CD4-positive, alpha-beta T cell (primary cell): ENCODE measurements at regions not wholly inside any gene's neighbourhood (a gene's known extent, or its start where the extent isn't known, plus 50 kb on each side); places are given as distances from the start of the nearest gene placed in this dataset.

Source experiments
- ATAC-seq: fragments of 200-7000 bp; cut with Tn5 transposase; one replicate; pipeline ENCODE4 v1.10.0; 2022; ENCODE audit warnings: mild to moderate bottlenecking; ENCODE audit not compliant: poor library complexity
- CTCF ChIA-PET: fragments of 350-600 bp; sonication (Branson Sonifier 250); formaldehyde crosslinking; loops from one replicate; lab custom pipeline; 2021; ENCODE audit warnings: antibody characterized with exemption, inconsistent platforms; lab: Charles Lee
- POLR2A ChIA-PET: fragments of 350-600 bp; sonication (Branson Sonifier 250); formaldehyde crosslinking; loops from one replicate; lab custom pipeline; 2021; ENCODE audit warnings: antibody characterized with exemption, inconsistent platforms; lab: Charles Lee
- DNase-seq, 14 experiments: peaks; one replicate each; pipeline ENCODE4 v3.0.0-alpha.2; 2013 to 2020; ENCODE audit warnings: mixed read lengths in 2 of 14
- H3K27ac ChIP-seq, 2 donors: one replicate each; pipeline versions ENCODE4 v1.5.1 to v1.7.0; 2013; ENCODE audit warnings: low read length in 2 of 2, low read depth in 1 of 2, mild to moderate bottlenecking in 1 of 2
- H3K27me3 ChIP-seq, 2 experiments: 1 replicate in 1 of 2; 2 replicates in 1 of 2; pipeline versions ENCODE4 v1.6.1 to v1.7.0; 2013; ENCODE audit warnings: low read length in 2 of 2, control low read depth in 1 of 2, mild to moderate bottlenecking in 1 of 2, moderate library complexity in 1 of 2; ENCODE audit not compliant: insufficient read depth in 2 of 2, control insufficient read depth in 1 of 2
- H3K36me3 ChIP-seq: one replicate; pipeline ENCODE4 v1.6.1; 2013; ENCODE audit warnings: low read length, control low read depth; ENCODE audit not compliant: insufficient read depth
- H3K4me1 ChIP-seq: one replicate; pipeline ENCODE4 v1.6.1; 2013; ENCODE audit warnings: low read length, control low read depth; ENCODE audit not compliant: insufficient read depth
- H3K4me3 ChIP-seq: one replicate; pipeline ENCODE4 v1.5.1; 2013; ENCODE audit warnings: mild to moderate bottlenecking, low read length, moderate library complexity
- H3K9me3 ChIP-seq, 2 experiments: 1 replicate in 1 of 2; 2 replicates in 1 of 2; pipeline versions ENCODE4 v1.6.1 to v1.7.0; 2013; ENCODE audit warnings: low read length in 2 of 2, mild to moderate bottlenecking in 2 of 2, control low read depth in 1 of 2, moderate library complexity in 1 of 2; ENCODE audit not compliant: control insufficient read depth in 1 of 2, insufficient read depth in 1 of 2
- H3K27ac Mint-ChIP-seq: one replicate; pipeline ENCODE4 v1.8.0; 2020; ENCODE audit warnings: mixed read lengths
- H3K27me3 Mint-ChIP-seq: one replicate; pipeline ENCODE4 v1.8.0; 2021; ENCODE audit warnings: mixed read lengths
- H3K36me3 Mint-ChIP-seq: one replicate; pipeline ENCODE4 v1.8.0; 2021; ENCODE audit warnings: low read depth, mixed read lengths
- H3K4me1 Mint-ChIP-seq: one replicate; pipeline ENCODE4 v1.8.0; 2021; ENCODE audit warnings: low read depth, mixed read lengths
- H3K4me3 Mint-ChIP-seq: one replicate; pipeline ENCODE4 v1.8.0; 2020; ENCODE audit warnings: mild to moderate bottlenecking, mixed read lengths
- H3K9me3 Mint-ChIP-seq: one replicate; pipeline ENCODE4 v1.8.0; 2020; ENCODE audit warnings: mixed read lengths
- CTCF ChIP-seq: fragments of 200-600 bp; IDR thresholded peaks from one replicate; pipeline ENCODE4 v1.8.0; 2022; ENCODE audit warnings: antibody characterized with exemption, mild to moderate bottlenecking
- intact Hi-C, 2 experiments: fragments of 100-400 bp; cut with DNase I in 1 of 2; cut with micrococcal nuclease in 1 of 2; formaldehyde crosslinking; loops; one replicate each; pipeline versions ENCODE4 v1.15.1 to v1.9.0; 2023 to 2025; cut with DNase I, micrococcal nuclease

DNA sequence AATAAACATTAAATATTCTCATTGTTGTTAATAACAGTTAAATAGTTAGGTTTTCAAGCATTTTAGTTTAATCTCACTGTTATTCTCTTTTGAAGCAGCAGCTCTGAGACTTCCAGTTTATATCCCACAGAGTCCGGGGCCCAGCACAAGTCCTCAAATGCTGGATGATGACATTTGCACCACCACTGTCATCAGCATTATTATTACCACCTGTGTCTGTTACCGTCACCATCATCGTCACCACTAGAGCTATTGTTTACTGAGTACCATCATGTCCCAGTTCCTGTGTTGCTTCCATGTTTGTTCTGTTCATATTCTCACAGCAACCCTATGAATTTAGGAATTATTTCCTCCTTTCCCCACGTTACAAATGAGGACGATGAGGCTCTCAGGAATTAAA, 169.2 kb upstream of the NR3C1 start:
- Histone ChIP-seq H3K36me3 (no peaks in the 10 kb centered on the region), H3K9me3 (peaks cover 0 to 3% of the 10 kb centered on the region in 2 experiments), H3K27me3 (peaks cover 0 to 6% of the 10 kb centered on the region in 2 experiments), H3K4me1 (no peaks in the 10 kb centered on the region), H3K27ac (no peak overlapping the region), H3K4me3 (no peak overlapping the region)
- H3K36me3 Mint-ChIP-seq = no peaks in the 10 kb centered on the region
- H3K27ac Mint-ChIP-seq = no peak overlapping the region
- POLR2A ChIA-PET = no interaction called here
- no peak for ATAC-seq
- no peaks in the 10 kb centered on the region for H3K9me3 Mint-ChIP-seq
- CTCF ChIA-PET = no interaction called here
- intact Hi-C loops = no loop called here
- H3K27me3 Mint-ChIP-seq = no peaks in the 10 kb centered on the region
- no peak for DNase-seq
- TF ChIP-seq CTCF = no peak
- H3K4me3 Mint-ChIP-seq = no peak overlapping the region
- no peaks in the 10 kb centered on the region for H3K4me1 Mint-ChIP-seq

DNA sequence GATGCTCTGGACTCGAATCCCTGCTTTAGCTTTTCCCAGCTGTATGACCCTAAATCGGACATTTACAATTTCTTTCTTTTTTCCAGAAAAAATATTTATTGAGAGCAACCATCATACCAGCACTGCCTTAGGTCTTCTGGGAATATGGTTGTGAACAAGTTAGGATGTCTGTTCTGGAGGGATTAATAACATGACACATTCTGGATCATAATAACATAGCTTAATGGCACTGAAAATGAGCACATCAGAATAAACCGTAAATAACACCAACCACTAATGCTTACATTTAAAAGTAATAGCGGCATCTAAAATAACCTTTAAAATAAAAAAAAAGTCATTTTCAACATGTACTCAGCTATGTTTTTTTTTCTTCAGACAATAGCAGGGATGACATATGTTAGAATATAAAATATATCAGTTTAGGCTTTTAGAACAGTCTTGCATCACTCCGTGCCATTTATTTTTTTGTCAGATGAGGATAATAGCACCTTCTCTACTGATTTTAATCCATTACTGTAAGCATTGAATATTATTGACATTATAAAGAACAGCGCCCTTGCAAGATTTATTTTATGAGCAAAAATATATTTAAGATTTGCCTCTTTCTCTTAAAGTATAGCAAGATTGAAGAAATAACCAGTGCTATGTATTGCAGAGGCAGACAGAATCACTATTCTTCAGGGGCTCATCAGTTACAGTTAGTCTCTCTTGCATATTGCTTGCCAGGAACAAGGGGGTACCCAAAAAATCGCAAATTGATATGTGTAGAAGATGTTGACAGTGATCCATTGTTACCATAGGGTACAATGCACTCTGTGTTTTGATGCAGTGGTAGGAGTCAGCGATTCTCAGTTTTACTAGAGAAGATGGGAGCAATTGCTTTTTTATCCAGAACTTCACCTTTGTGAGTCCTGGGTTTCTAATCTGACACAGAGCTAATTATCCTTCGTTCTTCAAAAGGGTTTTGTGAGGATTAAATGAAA, 168.4 kb upstream of the NR3C1 start:
- POLR2A ChIA-PET = no interaction called here
- no peak for TF ChIP-seq CTCF
- no peak overlapping the region for H3K27ac Mint-ChIP-seq
- no peak overlapping the region for H3K4me3 ChIP-seq
- no peaks in the 10 kb centered on the region for H3K4me1 Mint-ChIP-seq
- CTCF ChIA-PET = no interaction called here
- intact Hi-C loops = no loop called here
- H3K4me1 ChIP-seq = no peaks in the 10 kb centered on the region
- H3K36me3 ChIP-seq = no peaks in the 10 kb centered on the region
- ATAC-seq = no peak
- H3K9me3 ChIP-seq = peaks cover 0 to 3% of the 10 kb centered on the region in 2 experiments
- no peak overlapping the region for H3K4me3 Mint-ChIP-seq
- no peak overlapping the region for H3K27ac ChIP-seq
- no peak for DNase-seq
- H3K9me3 Mint-ChIP-seq = no peaks in the 10 kb centered on the region
- H3K27me3 ChIP-seq = peaks cover 0 to 6% of the 10 kb centered on the region in 2 experiments
- no peaks in the 10 kb centered on the region for H3K27me3 Mint-ChIP-seq
- H3K36me3 Mint-ChIP-seq = no peaks in the 10 kb centered on the region

- Histone ChIP-seq H3K36me3 (no peaks in the 10 kb centered on the region), H3K9me3 (peaks cover 0 to 3% of the 10 kb centered on the region in 2 experiments), H3K27ac (no peak overlapping the region), H3K4me3 (no peak overlapping the region), H3K27me3 (peaks cover 0 to 4% of the 10 kb centered on the region in 2 experiments), H3K4me1 (no peaks in the 10 kb centered on the region)
- POLR2A ChIA-PET = no interaction called here
- Mint-ChIP-seq H3K9me3 (no peaks in the 10 kb centered on the region), H3K4me1 (no peaks in the 10 kb centered on the region), H3K27ac (no peak overlapping the region), H3K36me3 (no peaks in the 10 kb centered on the region), H3K27me3 (no peaks in the 10 kb centered on the region), H3K4me3 (no peak overlapping the region)
- CTCF ChIA-PET = interaction anchor here (0.6 to 1.5 kb wide), 2 partner anchors 14 to 730 kb away, joined by 3 to 4 read pairs; no protein-coding TSS in a partner anchor
- no peak for DNase-seq
- TF ChIP-seq CTCF = no peak
- intact Hi-C loops = no loop called here
- no peak for ATAC-seq
Measured at GRCh38 chr5:143570989-143571388, 167.5 kb upstream of the NR3C1 start.
